GM12878 (cell line): ENCODE measurements at regions not wholly inside any gene's neighbourhood (a gene's known extent, or its start where the extent isn't known, plus 50 kb on each side); places are given as distances from the start of the nearest gene placed in this dataset.

Source experiments
- ATAC-seq: fragments of 200-7000 bp; cut with Tn5 transposase; 3 replicates; pipeline ENCODE4 v1.9.1; 2020; ENCODE audit warnings: mild to moderate bottlenecking, moderate library complexity
- BruUV-seq: library from RNA; stranded (reverse); fragments of 400-500 nt; replicated peaks from 2 replicates; lab custom pipeline; 2021; lab: Mats Ljungman, UMichigan
- CTCF ChIA-PET: fragments of 300-600 bp; sonication (Branson Sonifier 250); formaldehyde crosslinking; extraction: SDS; loops from one replicate; lab custom pipeline; 2021; ENCODE audit warnings: inconsistent platforms; lab: Yijun Ruan, JAX
- POLR2A ChIA-PET: fragments of 350-600 bp; formaldehyde crosslinking; extraction: SDS; loops from one replicate; lab custom pipeline; 2021; ENCODE audit warnings: inconsistent platforms; lab: Charles Lee
- RAD21 ChIA-PET: fragments of 300-600 bp; sonication (Branson Sonifier 250); formaldehyde crosslinking; loops from one replicate; lab custom pipeline; 2023; ENCODE audit warnings: antibody characterized with exemption; ENCODE audit not compliant: unreplicated experiment; lab: Charles Lee
- SMC1A ChIA-PET: fragments of 300-600 bp; sonication (Branson Sonifier 250); formaldehyde crosslinking; loops from one replicate; lab custom pipeline; 2023; ENCODE audit not compliant: unreplicated experiment, uncharacterized antibody; lab: Charles Lee
- DNase-seq: peaks from one replicate; pipeline ENCODE4 v3.0.0-alpha.2; 2011; ENCODE audit warnings: low read depth, low spot score
- FAIRE-seq: peaks from 3 replicates; lab custom pipeline; 2011; peaks lifted over from hg19 to GRCh38; lab: Jason Lieb, UNC
- H2AFZ ChIP-seq: 2 replicates; pipeline ENCODE4 v1.6.0; 2011; ENCODE audit warnings: low read depth, low read length, control low read depth; ENCODE audit not compliant: control insufficient read depth
- H3K27ac ChIP-seq: 2 replicates; pipeline ENCODE4 v1.5.1; 2011; ENCODE audit warnings: control low read depth; ENCODE audit not compliant: control insufficient read depth, insufficient read depth
- H3K27me3 ChIP-seq, 2 experiments: replicated peaks in 1 of 2; 2 replicates each; pipeline versions ENCODE4 v1.6.0 to v1.6.1; 2011; ENCODE audit warnings: low read length in 1 of 2; ENCODE audit not compliant: control insufficient read depth in 2 of 2, insufficient read depth in 2 of 2
- H3K36me3 ChIP-seq, 2 experiments: 2 replicates each; pipeline ENCODE4 v1.5.1; 2011; ENCODE audit warnings: low read length in 1 of 2; ENCODE audit not compliant: control insufficient read depth in 2 of 2, insufficient read depth in 2 of 2
- H3K4me1 ChIP-seq: 2 replicates; pipeline ENCODE4 v1.6.1; 2011; ENCODE audit warnings: mild to moderate bottlenecking, low read length, moderate library complexity, mixed read lengths; ENCODE audit not compliant: control insufficient read depth, insufficient read depth
- H3K4me2 ChIP-seq: 2 replicates; pipeline ENCODE4 v1.6.0; 2011; ENCODE audit warnings: control low read depth; ENCODE audit not compliant: control insufficient read depth, insufficient read depth
- H3K4me3 ChIP-seq: fragments of 200-600 bp; sonication (generic); 2 replicates; pipeline ENCODE4 v1.5.1; 2016
- H3K79me2 ChIP-seq: 2 replicates; pipeline ENCODE4 v1.6.0; 2011; ENCODE audit warnings: low read length; ENCODE audit not compliant: control insufficient read depth, insufficient read depth
- H3K9ac ChIP-seq: 2 replicates; pipeline ENCODE4 v1.8.0; 2011; ENCODE audit warnings: low read length, control low read depth, mixed read lengths; ENCODE audit not compliant: control insufficient read depth, insufficient read depth
- H3K9me3 ChIP-seq: replicated peaks from 3 replicates; pipeline ENCODE4 v1.5.1; 2011; ENCODE audit warnings: mild to moderate bottlenecking, low read length; ENCODE audit not compliant: control insufficient read depth, insufficient read depth
- H4K20me1 ChIP-seq: 2 replicates; pipeline ENCODE4 v1.6.0; 2011; ENCODE audit not compliant: control insufficient read depth, insufficient read depth
- BMI1 ChIP-seq: fragments of 450-650 bp; IDR thresholded peaks from 2 replicates; pipeline ENCODE4 v1.6.1; 2016; ENCODE audit warnings: mild to moderate bottlenecking, moderate library complexity, borderline replicate concordance
- E2F8 ChIP-seq: fragments of 450-650 bp; IDR thresholded peaks from 2 replicates; pipeline ENCODE4 v1.6.1; 2018; ENCODE audit warnings: mild to moderate bottlenecking, low read depth, moderate library complexity; ENCODE audit not compliant: partially characterized antibody
- JUNB ChIP-seq: IDR thresholded peaks from 2 replicates; pipeline ENCODE4 v1.6.1; 2016; ENCODE audit warnings: antibody characterized with exemption, mild to moderate bottlenecking
- KDM1A ChIP-seq: fragments of 200-600 bp; sonication (generic); IDR thresholded peaks from 2 replicates; pipeline ENCODE4 v1.6.1; 2016; ENCODE audit warnings: borderline replicate concordance
- MEF2A ChIP-seq: IDR thresholded peaks from 2 replicates; pipeline ENCODE4 v1.6.1; 2011; ENCODE audit warnings: low read depth, mild to moderate bottlenecking, low read length, moderate library complexity; ENCODE audit not compliant: insufficient read depth
- NR2C2 ChIP-seq: IDR thresholded peaks from 2 replicates; pipeline ENCODE4 v1.6.1; 2011; ENCODE audit warnings: borderline replicate concordance, low read depth; ENCODE audit not compliant: control insufficient read depth, insufficient read length
- NRF1 ChIP-seq: conservative IDR thresholded peaks from 2 replicates; pipeline ENCODE4 v1.6.1; 2011; ENCODE audit warnings: mild to moderate bottlenecking, low read depth, low read length, improper control_type of control experiment
- POU2F2 ChIP-seq: IDR thresholded peaks from 3 replicates; pipeline ENCODE4 v1.6.1; 2011; ENCODE audit warnings: low read depth, mild to moderate bottlenecking, low read length, borderline replicate concordance
- SMARCA5 ChIP-seq: fragments of 450-650 bp; IDR thresholded peaks from 2 replicates; pipeline ENCODE4 v1.6.1; 2017; ENCODE audit warnings: mild to moderate bottlenecking
- TCF7 ChIP-seq: IDR thresholded peaks from 2 replicates; pipeline ENCODE4 v1.6.1; 2014; ENCODE audit warnings: antibody characterized with exemption, borderline replicate concordance
- WGBS: methylation state at CpG from one replicate; pipeline ENCODE4 v1.1.6; 2016; ENCODE audit warnings: low lambda C conversion rate; ENCODE audit not compliant: insufficient replicate concordance, insufficient coverage; ENCODE audit errors: missing lambda C conversion rate; 5-methylcytosine and 5-hydroxymethylcytosine counted together
- in situ Hi-C: fragments of 300-500 bp; cut with MboI; formaldehyde crosslinking; loops from 9 replicates; pipeline ENCODE4 v1.14.3; 2018; ENCODE audit warnings: mixed read lengths
- intact Hi-C: fragments of 100-400 bp; cut with micrococcal nuclease; formaldehyde crosslinking; loops from one replicate; pipeline ENCODE4 v1.14.2; 2022; ENCODE audit not compliant: unreplicated experiment

- ATAC-seq (no peak), DNase-seq (no peak), FAIRE-seq (no peak)
- Histone ChIP-seq H3K4me1 (no peaks in the 10 kb centered on the region), H4K20me1 (no peaks in the 10 kb centered on the region), H3K9me3 (no peaks in the 10 kb centered on the region), H2AFZ (no peak overlapping the region), H3K4me2 (no peak overlapping the region), H3K4me3 (no peak overlapping the region), H3K9ac (no peak overlapping the region), H3K27ac (no peak overlapping the region), H3K36me3 (no peaks in the 10 kb centered on the region; a peak in 1 of 4 replicates), H3K27me3 (no peaks in the 10 kb centered on the region), H3K79me2 (no peaks in the 10 kb centered on the region)
- CTCF ChIA-PET = interaction anchor here (0.8 to 1.2 kb wide), 2 partner anchors 8 to 36 kb away, joined by 3 to 4 read pairs; no protein-coding TSS in a partner anchor
- in situ Hi-C loops (no loop called here), intact Hi-C loops (no loop called here)
- no TSS peak for BruUV-seq
- RAD21 ChIA-PET = no interaction called here
- TF ChIP-seq KDM1A (no peak), JUNB (0 out of 2 replicates have a peak, but pooled peaks have one; percentile 14)
- WGBS = 29% methylated on average over 3 of the region's 3 CpGs
- POLR2A ChIA-PET = no interaction called here
- SMC1A ChIA-PET = interaction anchor here (1.5 kb wide), 1 partner anchor 9 kb away, joined by 6 read pairs; no protein-coding TSS in a partner anchor
These were observed 104.0 kb downstream of the CYRIA start for GRCh38 chr2:16561676-16562075.

- ATAC-seq (no peak), DNase-seq (no peak), FAIRE-seq (no peak)
- ChIA-PET RAD21 (no interaction called here), CTCF (interaction anchor here (1.2 kb wide), 1 partner anchor 7 kb away, joined by 4 read pairs; no protein-coding TSS in a partner anchor), POLR2A (no interaction called here), SMC1A (interaction anchor here (1.5 kb wide), 1 partner anchor 10 kb away, joined by 6 read pairs; no protein-coding TSS in a partner anchor)
- H3K4me2 ChIP-seq = no peak overlapping the region
- no TSS peak for BruUV-seq
- no peaks in the 10 kb centered on the region; a peak in 1 of 4 replicates for H3K36me3 ChIP-seq
- H2AFZ ChIP-seq = no peak overlapping the region
- no peak overlapping the region for H3K4me3 ChIP-seq
- 40% methylated on average over 6 of the region's 6 CpGs for WGBS
- intact Hi-C loops = no loop called here
- H3K27ac ChIP-seq = no peak overlapping the region
- H3K79me2 ChIP-seq = no peaks in the 10 kb centered on the region
- H4K20me1 ChIP-seq = no peaks in the 10 kb centered on the region
- H3K9me3 ChIP-seq = no peaks in the 10 kb centered on the region
- H3K27me3 ChIP-seq = no peaks in the 10 kb centered on the region
- H3K9ac ChIP-seq = no peak overlapping the region
- H3K4me1 ChIP-seq = no peaks in the 10 kb centered on the region
- in situ Hi-C loops = no loop called here
- TF ChIP-seq E2F8 (no peak), BMI1 (no peak), TCF7 (no peak), MEF2A (no peak), SMARCA5 (no peak), NR2C2 (no peak), NRF1 (no peak), POU2F2 (no peak)
These were observed 104.4 kb downstream of the CYRIA start for GRCh38 chr2:16561251-16561650.
